Amygdala (tissue), 56 donors: ENCODE measurements at regions not wholly inside any gene's neighbourhood (a gene's known extent, or its start where the extent isn't known, plus 50 kb on each side); places are given as distances from the start of the nearest gene placed in this dataset.

Experiments
- DNase-seq, 56 donors: peaks; one replicate each; lab custom pipeline; 2025; lab: John Stamatoyannopoulos, UW

DNA sequence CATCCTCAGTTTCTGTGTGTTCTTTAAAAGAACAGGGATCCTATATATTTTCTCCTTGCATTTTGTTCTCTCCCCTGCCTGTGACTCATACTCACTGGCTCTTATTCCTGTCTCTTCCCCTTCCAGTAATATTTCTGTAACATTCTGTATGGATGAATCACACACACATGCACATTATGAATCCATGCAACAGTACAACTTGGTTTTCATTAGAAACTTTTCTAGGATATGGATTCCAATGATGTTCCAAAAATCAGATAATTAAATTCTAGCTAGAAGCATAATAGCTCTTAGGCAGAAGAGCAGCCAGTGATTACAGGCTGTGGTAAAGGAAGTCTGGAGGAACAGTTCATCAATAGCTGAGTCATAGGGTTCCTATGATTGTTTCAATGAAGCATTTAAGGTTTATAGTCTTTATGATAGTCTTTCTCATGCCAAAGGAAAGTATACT is 119.6 kb upstream of the PMFBP1 start:
- no peak for DNase-seq

DNA sequence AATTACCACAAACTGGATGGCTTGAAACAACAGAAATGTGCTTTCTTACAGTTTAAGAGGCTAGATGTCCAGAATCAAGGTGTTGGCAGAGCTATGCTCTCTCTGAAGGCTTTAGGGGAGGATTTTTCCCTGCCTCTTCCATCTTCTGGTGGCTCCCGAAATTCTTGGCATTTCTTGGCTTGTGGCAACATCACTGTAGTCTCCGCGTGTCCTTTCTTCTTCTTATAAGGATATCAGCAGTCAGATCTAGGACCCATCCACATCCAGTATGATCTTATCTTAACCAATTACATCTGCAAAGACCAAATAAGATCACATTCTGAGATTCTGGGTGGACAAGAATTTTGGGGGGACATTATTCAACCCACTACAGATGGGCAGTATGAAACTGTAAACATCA is 119.2 kb upstream of the PMFBP1 start:
- no peak for DNase-seq

DNA sequence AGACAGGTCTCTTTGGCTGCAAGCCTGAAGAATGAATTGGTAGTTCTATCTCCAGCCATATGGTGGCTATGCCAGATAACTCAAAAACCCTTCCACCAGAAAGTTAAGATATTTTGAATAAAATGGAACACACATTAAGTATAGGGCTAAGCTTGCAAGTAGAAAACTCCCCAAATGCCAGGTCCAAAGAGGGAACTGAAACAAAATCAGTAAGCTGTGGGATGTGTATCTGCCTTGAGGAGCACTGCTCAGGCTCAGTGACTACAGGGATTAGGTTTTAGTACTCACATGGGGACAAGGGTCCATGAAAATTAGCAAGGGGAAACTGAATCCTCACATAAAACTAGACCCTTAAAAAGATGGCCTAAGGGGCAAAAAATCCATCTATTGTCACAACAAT is 115.7 kb upstream of the PMFBP1 start:
- no peak for DNase-seq

DNA sequence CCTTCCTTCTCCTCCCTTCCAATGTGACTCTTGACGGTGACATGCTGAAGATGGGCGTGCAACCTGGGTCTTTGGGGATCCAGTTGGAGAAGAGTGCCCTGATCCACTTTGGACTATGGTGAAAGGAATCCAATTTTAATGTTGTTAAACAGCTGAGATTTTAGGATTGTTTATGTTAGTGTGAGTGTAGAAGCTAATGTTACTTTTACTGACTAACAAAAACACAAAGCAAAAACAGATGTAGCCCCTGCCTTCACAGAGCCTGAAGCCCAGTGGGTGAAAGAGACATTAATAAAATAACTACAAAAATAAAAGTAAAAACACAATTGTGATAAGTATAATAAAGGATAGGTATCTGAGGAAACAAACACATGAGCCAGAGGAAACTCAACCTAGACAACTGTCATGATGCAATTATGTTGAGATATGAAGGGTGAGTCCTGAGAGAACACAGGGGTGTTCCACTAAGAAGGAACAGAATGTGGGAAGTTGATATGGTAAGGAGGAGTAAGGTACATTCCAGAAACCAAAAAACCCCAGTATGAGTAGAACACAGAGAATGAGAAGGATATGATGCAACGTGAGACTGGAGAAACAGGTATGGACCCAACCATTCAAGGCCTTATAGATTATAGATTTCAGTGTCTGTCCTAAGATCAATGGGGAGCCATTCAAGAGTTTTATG is 115.1 kb upstream of the PMFBP1 start:
- no peak for DNase-seq

DNA sequence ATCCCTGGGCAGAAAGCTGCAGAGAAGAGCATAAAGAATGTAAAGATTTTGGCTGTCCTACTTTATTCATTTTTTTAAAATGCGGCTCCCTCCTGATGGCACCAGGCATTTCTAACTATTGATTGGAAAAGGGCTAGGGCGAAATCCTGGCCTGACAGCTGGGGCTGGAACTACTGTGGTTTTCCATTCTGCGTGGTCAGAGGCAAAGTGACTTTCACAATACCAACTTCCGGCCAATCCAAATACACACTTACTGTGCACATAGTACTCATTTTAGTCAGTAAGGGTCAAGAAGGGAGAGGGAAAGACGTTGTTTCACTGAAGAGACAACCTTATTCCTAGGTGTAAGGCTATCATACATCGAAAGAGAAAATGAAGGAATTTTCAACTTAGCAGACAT is 113.8 kb upstream of the PMFBP1 start:
- no peak for DNase-seq

DNA sequence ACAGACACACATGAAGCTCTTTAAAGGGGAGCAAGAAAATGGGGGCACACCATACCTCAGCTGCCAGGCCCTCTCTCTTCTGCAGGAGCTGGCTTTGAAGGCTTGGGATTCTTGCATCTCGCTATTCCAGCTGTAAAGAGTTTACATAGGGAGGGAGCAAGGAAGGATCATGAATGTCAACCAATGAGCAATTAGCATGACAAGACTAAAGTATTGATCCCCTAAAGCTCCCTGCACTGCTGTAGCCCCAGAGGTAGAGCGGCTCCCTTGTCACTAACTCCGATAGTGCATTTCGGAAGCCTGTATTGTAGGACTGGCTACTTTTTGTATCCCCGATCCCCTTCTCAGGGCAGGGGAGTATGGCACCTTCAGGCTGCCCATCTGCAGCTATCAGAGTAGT is 113.4 kb upstream of the PMFBP1 start:
- DNase-seq, result no peak

DNA sequence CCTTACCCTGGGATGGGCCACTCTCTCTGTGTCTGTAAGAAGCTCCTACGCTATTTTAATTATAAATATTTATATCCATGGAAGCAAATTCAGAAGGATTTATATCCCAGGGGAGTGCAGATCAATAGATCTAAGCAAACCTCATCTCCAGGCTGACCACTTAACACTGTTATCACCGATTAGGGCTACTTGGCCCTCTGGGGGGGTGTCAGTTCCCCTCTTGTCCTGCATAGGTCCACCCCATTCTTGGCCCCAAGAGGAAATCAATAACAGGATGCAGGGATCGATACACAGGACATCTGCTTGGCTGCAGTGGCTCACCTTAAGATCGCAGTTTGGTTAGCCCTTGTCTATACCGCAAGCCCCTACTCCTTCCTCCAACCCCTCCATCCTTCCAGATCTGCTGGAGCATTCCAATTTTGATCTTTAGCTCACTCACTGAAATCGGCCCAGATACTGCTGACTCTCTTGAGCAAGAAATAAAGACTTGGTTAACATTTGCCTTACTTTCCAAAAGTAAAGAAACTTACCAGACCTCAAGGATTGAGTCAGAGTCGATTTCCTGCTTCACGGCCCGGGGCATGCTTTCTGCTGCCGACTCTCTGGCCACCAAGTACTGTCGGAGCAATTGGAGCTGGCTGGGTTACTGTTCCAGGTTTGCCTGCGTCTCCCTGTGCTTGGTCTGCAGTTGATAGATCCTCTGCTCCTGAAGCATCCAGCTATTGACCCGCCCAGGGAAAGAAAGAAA is 112.3 kb upstream of the PMFBP1 start:
- DNase-seq, result no peak

DNA sequence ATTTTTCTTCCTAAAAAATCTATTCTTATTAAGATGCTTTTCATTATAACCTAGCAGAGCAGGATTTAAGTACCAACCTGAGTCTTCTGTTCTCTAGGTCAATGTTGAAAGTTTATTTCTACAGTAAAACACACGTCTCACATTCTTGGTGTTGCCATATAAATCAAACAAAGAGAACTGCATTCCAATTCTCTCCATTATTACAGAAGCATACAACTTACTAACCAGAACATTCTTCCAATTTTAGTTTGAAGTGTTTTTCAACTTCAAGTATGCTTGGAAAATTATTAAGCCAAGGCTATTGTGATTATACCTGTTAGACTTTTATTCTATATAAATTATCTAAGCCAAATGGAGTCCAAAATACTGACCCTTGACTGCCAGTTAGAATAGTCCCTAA is 110.4 kb upstream of the PMFBP1 start:
- no peak for DNase-seq

DNA sequence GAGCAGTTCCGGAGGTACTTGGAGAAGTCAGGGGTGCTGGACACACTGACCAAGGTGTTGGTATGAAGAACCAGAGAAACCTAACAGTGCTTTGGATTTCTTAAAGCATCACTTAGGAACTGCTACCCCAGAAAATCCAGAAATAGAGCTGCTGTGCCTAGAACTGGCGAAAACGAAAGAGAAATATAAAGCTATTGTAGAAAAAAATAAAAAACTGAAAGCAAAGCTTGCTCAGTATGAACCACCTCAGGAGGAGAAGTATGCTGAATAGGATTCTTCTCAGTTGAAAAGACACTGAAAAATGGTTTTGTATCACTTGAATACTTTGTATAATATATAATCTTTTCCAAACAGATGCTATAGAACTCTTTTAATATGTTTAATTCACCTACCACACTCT is 106.3 kb upstream of the PMFBP1 start:
- DNase-seq, result no peak

DNA sequence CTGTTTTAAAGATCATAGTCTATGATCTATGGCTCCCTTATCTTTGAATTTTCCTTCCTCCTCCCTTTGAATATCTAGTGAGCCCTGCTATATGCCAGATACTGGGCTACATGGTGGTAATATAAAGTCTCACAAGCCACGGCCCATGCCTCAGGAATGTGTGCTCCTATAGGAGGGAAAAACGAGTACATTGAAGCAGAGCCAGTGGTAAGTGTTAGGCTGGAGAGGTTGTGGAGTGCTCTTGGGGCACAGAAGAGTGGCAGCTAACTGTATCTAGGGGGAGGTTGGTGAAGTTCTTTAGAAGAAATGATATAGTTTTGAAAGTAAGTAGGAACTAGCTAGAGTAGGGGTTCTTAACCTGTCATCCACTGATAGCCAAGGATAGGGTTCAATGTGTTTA is 105.8 kb upstream of the PMFBP1 start:
- no peak for DNase-seq

DNA sequence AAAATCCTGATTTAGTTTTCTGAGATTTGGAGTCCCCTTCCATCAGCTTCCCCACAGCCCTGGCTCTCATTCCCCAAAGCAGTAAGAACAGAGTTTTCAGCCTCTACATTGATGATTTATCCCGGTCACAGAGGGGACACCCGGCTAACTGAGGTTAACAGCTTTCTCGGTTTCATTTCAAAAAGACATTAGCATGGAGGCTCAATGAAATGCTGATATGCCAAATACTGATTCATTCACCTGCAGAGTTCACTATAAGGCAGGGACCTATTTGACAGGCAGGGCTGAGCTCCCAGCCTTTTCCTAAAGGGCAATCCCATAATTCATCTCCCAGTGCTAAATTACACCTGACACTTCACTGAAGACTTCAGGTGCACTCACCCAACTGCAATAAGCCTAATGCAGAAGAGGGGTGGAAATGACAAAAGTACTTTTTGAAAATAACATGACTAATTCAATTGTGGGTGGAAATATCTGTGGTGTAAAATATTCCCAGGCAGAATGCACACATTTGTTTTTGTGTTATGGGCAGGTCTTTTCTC is 99.8 kb upstream of the PMFBP1 start:
- DNase-seq, result no peak

DNA sequence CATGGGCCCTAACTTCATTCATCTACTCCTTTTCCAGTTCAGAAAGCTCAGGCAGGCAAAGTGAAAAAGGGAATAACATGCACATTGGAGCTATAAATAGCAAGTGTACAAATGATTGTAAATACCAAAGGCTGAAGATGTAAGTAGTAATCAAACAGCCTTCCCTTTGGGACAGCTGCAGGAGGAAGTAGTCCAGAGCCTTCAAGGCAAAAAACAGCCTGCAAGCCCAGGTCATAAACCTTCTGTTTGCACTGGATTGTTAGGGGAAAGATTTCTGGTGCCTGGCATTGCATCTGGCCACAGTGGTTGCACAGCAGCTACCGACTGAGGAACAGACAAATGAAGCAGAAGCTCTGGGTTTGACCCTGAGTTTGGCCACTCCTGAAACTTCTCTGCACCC is 98.6 kb upstream of the PMFBP1 start:
- no peak for DNase-seq

DNA sequence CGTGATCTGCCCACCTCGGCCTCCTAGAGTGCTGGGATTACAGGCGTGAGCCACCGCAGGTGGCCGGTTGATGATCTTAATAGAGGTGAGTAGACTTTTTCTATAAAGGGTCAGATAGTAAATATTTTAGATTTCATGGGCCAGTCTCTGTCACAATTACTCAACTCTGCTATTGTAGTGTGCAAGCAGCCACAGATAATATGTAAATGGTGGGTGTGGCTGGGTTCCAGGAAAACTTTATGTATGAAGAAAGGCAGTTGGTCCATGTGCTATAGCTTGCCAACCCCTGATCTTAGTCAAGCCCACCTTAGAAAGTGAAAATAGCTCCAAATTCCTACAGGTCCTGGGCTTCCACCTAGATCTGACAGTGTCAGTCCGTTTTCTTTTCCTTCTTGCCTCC is 94.9 kb upstream of the PMFBP1 start:
- no peak for DNase-seq

DNA sequence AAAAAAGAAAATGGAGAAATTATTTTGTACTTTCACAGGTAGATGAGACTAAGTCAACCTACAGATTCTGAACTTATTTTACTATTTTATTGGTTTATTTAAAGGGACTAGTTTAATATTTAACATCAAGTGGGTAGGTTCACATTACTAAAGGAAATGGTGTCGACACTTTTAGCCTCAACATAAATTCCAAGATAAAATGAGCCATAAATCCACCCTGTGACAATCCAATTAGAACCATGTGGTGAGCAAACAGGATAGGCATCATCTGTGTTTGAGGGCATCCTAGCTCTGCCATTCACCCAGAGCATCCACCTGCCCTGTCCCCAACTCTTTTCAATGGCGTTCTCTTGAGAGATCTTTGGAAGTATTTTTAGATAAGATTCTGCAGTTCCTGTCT is 92.8 kb upstream of the PMFBP1 start:
- DNase-seq, result no peak

DNA sequence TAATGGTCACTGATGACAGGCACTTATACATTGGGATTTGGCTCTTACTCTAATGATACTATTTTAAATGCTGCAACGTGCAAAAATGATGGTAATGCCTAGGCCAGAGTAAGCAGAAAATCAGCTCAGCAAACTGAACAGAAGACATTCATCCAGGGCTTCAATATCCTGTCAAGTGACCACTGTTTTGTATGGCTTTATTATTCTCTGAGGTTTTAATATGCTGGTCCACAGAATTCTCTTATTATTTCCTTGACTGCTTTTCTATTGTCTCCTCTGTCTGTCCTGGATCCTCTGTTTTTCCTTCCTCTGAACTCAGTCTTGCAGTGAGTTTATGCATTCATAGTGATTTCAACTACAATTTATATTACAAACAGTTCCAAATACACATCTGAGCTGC is 90.8 kb upstream of the PMFBP1 start:
- DNase-seq, result no peak

DNA sequence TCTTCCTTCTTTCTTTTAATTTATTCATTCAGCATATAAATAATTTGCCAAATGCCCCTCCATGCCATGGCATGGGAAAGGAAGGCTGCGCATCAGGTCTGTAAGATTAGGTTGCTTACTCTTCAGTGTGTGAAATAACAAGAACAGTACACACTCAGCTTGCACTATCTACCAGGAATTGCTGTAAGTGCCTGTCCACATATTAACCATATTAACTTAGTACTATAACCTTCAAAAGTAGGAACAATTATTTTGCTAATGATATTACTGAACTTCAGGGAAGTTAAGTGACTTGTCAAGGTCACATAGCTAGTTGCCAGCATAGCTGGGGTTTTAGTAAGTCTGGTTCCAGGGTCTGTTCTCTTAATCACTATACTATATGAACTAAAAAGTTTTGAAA is 89.2 kb upstream of the PMFBP1 start:
- no peak for DNase-seq

DNA sequence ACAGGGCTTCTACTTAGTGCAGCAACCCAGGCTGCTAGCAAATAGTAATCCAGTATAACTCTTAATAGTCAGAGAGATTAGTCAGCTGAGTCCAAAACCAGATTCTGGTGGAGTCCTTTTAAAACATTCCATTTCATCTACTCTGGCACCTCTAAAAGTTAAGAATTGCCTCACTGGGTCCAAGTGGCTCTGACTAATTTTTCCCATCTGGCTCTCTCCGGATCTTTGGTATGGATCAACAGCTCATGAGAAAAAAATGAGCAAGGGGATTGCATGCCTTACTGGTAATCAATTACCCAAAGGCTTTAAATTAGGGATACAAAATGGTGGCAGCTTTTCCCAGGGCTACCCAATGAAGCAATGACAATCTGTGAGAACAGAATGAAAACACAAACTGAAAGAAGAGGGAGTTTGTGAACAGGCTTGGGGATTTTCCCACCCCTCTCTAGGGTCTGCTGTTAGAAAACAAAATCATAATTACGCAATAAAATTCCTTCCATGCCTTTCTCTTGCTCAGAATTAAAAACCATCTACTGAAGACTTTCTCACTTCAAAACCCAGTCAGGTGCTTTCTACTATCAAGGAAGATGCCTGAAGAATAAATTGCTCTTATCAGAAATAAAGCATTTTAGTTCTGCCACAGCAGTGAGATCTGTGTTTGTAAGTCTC is 84.6 kb upstream of the PMFBP1 start:
- DNase-seq, result no peak

DNA sequence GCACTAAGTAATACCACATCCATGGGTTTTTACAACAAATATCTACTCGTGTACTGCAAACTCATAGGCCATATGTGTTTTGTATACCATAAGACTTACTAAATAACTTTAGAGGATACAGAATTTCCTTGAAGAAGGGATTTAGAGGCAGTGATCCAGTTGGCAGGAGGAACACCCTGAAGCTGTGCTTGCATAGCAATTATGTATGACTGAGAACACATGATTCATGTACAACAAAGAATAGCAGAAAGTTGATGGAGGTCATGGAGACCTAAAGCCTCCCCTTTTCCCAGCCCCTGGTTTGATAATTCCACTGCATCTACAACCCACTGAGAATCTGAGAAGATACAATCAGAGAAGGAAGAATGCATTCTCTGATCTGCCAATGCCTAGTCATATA is 83.8 kb upstream of the PMFBP1 start:
- DNase-seq, result no peak

DNA sequence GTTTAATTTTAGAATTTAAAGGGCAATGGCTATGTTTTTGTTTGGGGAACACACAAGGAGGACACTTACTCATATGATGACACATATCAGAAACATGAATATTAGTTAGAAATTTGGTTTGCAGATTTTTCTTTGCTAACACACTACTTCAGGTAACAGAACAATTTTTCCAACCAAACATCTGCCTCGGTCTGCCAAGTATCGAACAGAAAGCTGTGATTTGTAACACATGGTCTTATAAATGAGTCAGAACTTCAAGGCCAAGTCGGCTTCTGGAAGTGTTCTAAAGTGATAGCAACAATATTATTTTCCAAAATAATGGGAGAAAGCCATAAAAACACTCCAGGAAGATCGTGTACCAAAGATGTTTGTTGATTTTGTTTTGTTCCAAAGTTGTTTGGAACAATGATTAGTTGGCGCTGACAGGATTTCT is 75.9 kb upstream of the PMFBP1 start:
- DNase-seq, result no peak

DNA sequence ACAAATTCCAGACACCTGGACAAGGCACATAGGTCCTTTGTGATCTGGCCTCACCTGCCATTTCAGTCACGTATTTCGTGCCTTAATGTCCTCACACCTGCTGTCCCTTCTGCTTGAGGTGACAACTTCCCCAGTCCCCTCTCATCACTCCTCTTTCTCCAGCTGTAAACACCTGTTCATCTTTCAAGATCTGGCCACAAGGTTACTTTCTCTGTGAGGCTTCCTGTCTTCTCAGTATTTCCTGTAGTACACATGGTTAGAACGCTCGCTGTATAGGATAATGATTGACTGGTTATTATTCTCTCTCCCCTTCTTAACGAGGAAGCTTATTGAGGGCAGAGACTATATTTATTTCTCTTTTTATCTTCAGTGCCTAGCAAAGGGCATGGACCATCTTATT is 74.5 kb upstream of the PMFBP1 start:
- DNase-seq, result no peak

DNA sequence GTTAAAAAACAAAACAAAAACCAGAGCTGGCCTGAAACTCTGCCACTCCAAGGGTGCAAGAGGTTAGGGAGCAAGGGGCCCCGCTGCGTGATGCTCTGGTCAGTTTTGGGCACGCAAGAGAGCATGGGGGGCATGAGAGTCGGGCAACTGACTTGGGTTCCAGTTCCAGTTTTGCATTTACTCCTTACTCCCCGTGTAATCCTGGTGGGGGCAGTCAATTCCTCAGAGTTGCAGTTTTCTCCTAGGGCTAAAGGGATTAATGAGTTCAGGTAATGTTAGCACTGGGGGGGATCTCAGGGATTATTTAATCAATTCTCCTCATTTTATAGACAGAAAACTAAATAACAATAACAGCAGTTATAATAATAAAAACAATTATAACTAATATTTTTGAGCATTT is 72.9 kb upstream of the PMFBP1 start:
- DNase-seq, result no peak

DNA sequence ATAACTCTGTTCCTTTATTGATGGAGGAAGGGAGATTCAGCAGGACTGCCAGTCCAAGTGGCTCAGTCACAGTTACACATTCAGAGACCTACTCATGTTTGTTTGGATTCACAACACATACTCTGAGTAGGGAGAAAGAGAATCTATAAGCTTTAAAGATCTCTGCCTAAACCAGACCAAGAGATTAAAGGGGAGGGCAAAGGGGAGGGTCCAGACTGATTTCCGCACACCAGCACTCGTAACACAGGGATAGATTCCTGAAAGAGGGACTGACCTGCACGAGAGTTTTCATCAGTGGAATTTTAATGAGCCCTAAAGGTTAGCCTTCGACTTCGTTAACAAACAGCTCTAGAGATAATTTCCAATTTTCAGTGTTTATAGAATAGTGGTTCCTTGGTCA is 71.7 kb upstream of the PMFBP1 start:
- no peak for DNase-seq
